T-helper 1 cell treated with Interleukin-12 subunit alpha and Interleukin-12 subunit beta and Interleukin-4 antibody, amounts not matched to agents 30 μg/mL and 1 μg/mL, for 36 hours (primary cell): ENCODE measurements at regions not wholly inside any gene's neighbourhood (a gene's known extent, or its start where the extent isn't known, plus 50 kb on each side); places are given as distances from the start of the nearest gene placed in this dataset.

Experiments used
- H3K27ac Mint-ChIP-seq: one replicate; pipeline ENCODE4 v1.8.0; 2021; ENCODE audit warnings: mild to moderate bottlenecking, mixed read lengths
- H3K27me3 Mint-ChIP-seq: one replicate; pipeline ENCODE4 v1.8.0; 2021; ENCODE audit warnings: low read depth, mixed read lengths
- H3K36me3 Mint-ChIP-seq: one replicate; pipeline ENCODE4 v1.8.0; 2021; ENCODE audit warnings: low read depth, mixed read lengths
- H3K4me1 Mint-ChIP-seq: one replicate; pipeline ENCODE4 v1.8.0; 2021; ENCODE audit warnings: low read depth, mixed read lengths
- H3K4me3 Mint-ChIP-seq: one replicate; pipeline ENCODE4 v1.8.0; 2021; ENCODE audit warnings: mild to moderate bottlenecking, moderate library complexity, mixed read lengths
- H3K9me3 Mint-ChIP-seq: one replicate; pipeline ENCODE4 v1.8.0; 2021; ENCODE audit warnings: mixed read lengths

DNA sequence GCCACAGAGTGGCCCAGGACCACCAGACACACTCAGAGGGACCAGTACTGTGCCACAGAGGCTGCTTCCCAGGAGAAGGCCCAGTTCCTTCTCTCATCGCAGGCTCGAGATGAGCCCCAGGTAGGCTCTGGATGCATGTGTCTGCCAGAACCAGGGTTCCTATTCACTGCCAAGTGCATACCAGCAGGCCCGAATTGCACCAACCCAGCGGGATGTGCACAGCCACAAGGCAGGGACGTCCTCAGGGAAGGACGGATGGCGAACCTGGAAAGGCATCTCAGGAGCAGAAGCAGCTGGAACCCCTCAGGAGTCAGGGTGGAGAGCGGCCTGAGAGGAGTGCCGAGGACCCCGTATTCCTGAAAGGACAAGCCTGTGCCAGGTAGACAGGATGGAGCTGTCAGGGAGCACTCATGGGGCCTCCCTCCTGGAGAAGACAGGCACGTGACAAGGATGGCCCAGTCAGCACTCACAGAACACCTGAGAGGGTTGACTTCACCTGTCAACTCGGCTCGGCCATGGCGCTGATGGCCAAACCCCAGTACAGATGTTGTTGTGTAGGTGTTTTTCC lies 73.7 kb downstream of the PTGR3 start:
- Mint-ChIP-seq H3K4me3 (no peak overlapping the region), H3K36me3 (no peaks in the 10 kb centered on the region), H3K9me3 (no peaks in the 10 kb centered on the region), H3K4me1 (no peaks in the 10 kb centered on the region), H3K27me3 (no peaks in the 10 kb centered on the region), H3K27ac (no peak overlapping the region)

GRCh38 chr18:75134611-75134975 lies 74.3 kb downstream of the PTGR3 start:
- no peaks in the 10 kb centered on the region for H3K27me3 Mint-ChIP-seq

DNA sequence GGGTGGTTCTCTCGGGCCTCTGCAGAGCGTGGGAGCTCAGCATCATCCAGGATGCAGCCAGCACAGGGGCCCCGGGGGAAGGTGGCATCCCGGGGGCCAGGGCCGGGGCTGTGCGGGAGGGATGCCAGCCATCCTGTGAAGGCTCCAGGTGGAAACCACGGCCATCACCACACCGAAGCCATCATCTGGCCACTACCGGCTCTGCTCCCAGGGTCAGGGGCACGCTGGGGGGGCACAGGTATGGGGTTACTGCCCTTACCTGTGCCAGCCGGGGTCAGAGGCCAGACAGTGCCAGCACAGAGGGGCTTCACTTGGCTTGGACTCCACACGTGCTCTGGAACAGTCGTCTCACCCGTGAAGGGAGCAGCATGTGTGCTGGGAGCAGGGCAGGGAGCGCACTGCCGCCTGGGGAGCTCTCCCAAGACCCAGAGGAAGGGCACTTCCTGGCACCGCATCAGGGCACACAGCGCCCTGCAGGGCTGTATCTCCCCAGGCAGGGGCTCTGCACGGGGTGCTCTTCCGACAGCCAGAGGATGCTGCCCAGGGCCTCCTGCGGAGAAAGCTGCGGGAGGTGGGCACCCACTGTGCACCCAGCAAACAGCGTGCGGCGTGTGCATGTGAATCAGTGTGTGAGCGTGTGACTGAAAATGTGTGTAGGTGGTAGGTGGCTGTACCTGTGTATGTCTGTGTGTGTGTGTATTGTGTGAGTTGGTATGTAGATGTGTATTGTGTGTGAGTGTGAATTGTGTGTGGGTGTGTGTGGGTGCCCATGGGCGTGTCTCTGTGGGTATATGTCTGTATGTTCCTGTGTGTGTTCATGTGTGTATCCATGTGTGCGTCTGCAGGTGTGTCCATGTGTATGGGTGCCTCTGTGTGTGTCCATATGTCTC lies 75.0 kb downstream of the PTGR3 start:
- Mint-ChIP-seq H3K27ac (no peak overlapping the region), H3K4me1 (no peaks in the 10 kb centered on the region), H3K4me3 (no peak overlapping the region), H3K9me3 (no peaks in the 10 kb centered on the region), H3K36me3 (no peaks in the 10 kb centered on the region), H3K27me3 (no peaks in the 10 kb centered on the region)

More at GRCh38 chr18:75134611-75134975, 74.3 kb downstream of the PTGR3 start:
- Mint-ChIP-seq H3K4me1 (no peaks in the 10 kb centered on the region), H3K36me3 (no peaks in the 10 kb centered on the region), H3K9me3 (no peaks in the 10 kb centered on the region), H3K4me3 (no peak overlapping the region), H3K27ac (no peak overlapping the region)

GRCh38 chr18:75132931-75133525 lies 75.9 kb downstream of the PTGR3 start:
- Mint-ChIP-seq H3K4me3 (no peak overlapping the region), H3K27ac (no peak overlapping the region), H3K36me3 (no peaks in the 10 kb centered on the region), H3K9me3 (no peaks in the 10 kb centered on the region), H3K27me3 (no peaks in the 10 kb centered on the region), H3K4me1 (no peaks in the 10 kb centered on the region)

DNA sequence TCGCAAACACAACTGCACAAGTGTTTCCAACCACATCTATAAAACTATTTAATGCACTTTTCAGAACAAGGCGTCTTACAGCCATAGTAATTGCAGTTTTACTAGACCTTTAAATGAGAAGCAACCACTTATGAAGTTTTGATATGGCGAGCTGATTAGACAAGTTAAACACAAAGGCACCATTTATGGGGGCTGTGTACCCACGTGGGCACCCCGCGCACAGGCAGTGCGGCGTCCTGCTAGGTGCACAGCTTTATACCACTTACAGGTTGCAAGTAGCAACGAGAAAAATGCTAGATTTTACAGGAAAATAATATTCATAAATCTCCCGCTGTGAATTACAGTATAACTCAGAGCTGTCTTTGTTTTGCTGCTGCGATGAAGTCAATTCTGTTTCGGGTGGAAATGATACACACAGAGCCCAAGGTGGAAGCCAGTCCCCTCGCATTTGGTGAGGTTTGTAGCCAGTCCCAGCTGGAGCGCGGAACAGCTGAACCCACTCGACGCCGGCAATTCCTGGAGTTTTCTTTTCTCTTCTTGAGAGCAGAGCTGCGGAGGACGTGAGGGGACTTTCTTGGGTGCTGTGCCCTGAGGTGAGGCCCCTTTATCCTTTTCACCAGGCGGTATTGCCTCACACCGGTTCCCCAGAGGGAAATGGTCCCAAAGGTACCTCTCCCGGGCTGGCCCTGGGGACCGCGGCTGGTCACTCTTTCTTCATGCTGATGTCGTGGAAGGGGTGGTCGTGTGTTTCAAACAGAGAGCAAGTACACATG lies 76.7 kb downstream of the PTGR3 start:
- no peaks in the 10 kb centered on the region for H3K27me3 Mint-ChIP-seq
- no peak overlapping the region for H3K27ac Mint-ChIP-seq
- no peak overlapping the region for H3K4me3 Mint-ChIP-seq

GRCh38 chr18:75131381-75132000 lies 77.4 kb downstream of the PTGR3 start:
- H3K9me3 Mint-ChIP-seq = no peaks in the 10 kb centered on the region
- H3K27me3 Mint-ChIP-seq = no peaks in the 10 kb centered on the region
- H3K4me3 Mint-ChIP-seq = no peak overlapping the region
- H3K27ac Mint-ChIP-seq = no peak overlapping the region
- H3K4me1 Mint-ChIP-seq = no peaks in the 10 kb centered on the region
- no peaks in the 10 kb centered on the region for H3K36me3 Mint-ChIP-seq

More for the DNA sequence above, 76.7 kb downstream of the PTGR3 start:
- Mint-ChIP-seq H3K36me3 (no peaks in the 10 kb centered on the region), H3K4me1 (no peaks in the 10 kb centered on the region), H3K9me3 (no peaks in the 10 kb centered on the region)

GRCh38 chr18:75130591-75131328 lies 78.2 kb downstream of the PTGR3 start:
- H3K4me3 Mint-ChIP-seq = no peak overlapping the region
- no peaks in the 10 kb centered on the region for H3K4me1 Mint-ChIP-seq
- H3K27ac Mint-ChIP-seq = no peak overlapping the region

GRCh38 chr18:75129717-75130477 lies 79.0 kb downstream of the PTGR3 start:
- Mint-ChIP-seq H3K4me3 (no peak overlapping the region), H3K27me3 (no peaks in the 10 kb centered on the region), H3K36me3 (no peaks in the 10 kb centered on the region), H3K27ac (no peak overlapping the region), H3K9me3 (peaks cover 4% of the 10 kb centered on the region), H3K4me1 (no peaks in the 10 kb centered on the region)

More at GRCh38 chr18:75130591-75131328, 78.2 kb downstream of the PTGR3 start:
- Mint-ChIP-seq H3K27me3 (no peaks in the 10 kb centered on the region), H3K36me3 (no peaks in the 10 kb centered on the region), H3K9me3 (peaks cover 4% of the 10 kb centered on the region)

DNA sequence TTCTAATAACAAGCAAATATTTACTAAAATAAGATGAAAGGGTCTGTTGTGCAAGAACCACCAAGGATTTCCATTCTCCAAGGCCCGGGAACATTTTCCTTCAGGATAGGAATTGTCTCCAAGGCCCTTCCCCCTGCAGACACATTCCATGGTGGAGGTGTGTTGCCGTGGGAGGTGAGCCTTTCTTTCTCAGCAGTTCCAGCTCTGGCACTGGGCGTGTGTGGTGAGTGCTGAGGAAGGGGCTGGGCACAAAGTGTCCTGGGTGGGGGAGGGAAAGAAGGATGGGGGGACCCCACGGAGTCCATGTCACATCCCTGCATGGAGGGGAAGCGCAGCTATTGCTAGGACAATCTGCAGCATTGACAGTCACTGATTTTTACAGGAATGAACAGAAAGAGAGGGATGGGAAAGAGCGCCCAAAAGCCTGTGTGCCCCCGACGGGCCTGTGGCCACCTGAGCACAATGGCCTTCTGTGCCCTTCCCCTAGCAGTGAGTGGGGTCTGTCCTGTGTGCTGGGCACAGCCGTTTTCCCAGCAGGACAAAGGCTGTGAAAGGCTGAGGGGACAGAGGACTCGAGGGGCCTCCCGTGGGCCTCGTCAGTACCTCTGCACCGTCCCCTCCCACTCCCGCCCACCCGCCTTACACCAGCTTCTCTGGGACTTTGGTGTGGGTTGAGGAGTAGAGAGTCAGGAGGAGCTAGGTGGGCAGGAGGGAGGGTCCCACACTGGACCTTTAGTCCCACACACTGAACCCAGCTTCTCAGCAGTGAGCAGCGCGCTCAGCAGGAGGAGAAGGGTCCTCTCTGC lies 79.8 kb downstream of the PTGR3 start:
- Mint-ChIP-seq H3K9me3 (peaks cover 4% of the 10 kb centered on the region), H3K27me3 (no peaks in the 10 kb centered on the region), H3K27ac (no peak overlapping the region), H3K4me3 (no peak overlapping the region), H3K4me1 (no peaks in the 10 kb centered on the region), H3K36me3 (no peaks in the 10 kb centered on the region)

GRCh38 chr18:75128051-75128605 lies 80.8 kb downstream of the PTGR3 start:
- Mint-ChIP-seq H3K27me3 (no peaks in the 10 kb centered on the region), H3K4me3 (no peak overlapping the region), H3K9me3 (peaks cover 4% of the 10 kb centered on the region), H3K4me1 (no peaks in the 10 kb centered on the region), H3K27ac (no peak overlapping the region), H3K36me3 (no peaks in the 10 kb centered on the region)

DNA sequence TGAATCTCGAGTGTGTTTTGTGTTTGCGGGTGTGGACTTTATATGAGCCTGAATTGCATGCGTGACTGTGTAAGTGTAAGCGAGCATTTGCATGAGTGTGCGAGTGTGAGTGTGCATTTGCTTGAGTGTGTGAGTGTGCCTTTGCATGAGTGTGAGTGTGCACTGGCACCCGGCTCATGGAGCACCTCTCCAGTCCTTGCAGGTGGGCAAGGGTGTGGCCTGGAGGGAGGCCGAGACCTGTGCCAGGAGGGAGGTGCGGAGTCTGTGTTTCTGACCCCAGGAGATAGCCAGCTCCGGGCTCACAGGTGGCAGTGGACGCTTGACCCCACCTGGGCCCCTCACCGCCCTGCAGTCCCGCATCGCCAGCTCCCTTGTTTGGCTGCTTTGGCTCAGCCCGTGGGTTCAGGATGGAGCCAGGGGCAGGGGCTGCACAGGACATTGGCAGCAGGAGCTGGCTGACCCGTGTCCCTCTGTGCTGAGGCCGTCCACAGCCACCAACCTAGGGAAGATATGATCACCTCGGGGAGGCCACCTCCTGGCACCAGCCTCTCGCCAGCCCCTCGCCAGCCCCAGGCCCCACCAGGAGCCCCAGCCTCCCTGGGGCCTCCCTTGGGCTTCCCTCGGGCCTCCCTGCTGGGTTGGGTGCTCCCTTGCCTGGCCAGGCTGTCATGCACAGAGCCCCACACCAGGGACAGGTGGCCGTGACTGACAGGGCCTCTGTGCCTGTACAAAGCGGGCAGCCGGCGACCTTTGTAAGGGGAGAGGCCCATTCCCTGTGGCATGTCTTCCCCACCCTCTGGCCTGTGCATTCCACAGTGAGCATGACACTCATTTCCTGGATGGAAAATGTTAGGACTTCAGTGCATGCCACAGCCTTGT lies 81.6 kb downstream of the PTGR3 start:
- H3K9me3 Mint-ChIP-seq = peaks cover 4% of the 10 kb centered on the region
- no peak overlapping the region for H3K4me3 Mint-ChIP-seq

More for the DNA sequence above, 81.6 kb downstream of the PTGR3 start:
- Mint-ChIP-seq H3K4me1 (no peaks in the 10 kb centered on the region), H3K36me3 (no peaks in the 10 kb centered on the region), H3K27ac (no peak overlapping the region), H3K27me3 (no peaks in the 10 kb centered on the region)
